ENCODE measurements at regions not wholly inside any gene's neighbourhood (a gene's known extent, or its start where the extent isn't known, plus 50 kb on each side); places are given as distances from the start of the nearest gene placed in this dataset.

DNA sequence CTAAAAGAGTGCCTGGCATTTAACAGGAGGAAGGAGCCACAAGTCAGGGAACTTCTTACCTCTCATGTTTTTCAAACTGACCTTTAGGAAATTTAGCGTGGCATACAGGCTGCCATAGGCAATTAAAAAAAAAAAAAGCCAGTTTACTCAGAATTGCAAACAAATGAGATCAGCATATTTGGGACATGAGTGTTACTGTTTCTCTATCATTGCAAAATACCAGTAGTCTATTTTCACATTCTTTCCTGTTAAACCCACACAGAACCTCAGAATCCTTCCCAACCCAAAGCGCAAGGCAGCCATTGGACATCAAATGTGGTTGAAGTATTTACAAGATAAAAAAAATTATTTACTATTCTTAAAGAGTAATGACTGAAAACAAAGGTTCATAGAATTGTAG is 366.4 kb upstream of the DYNLRB2 start:
- H3K36me3 ChIP-seq (ENCODE audit: low read length): no peaks in the 10 kb centered on the region
- H3K27ac ChIP-seq (ENCODE audit: low read depth, low read length): no peak overlapping the region
- H3K9ac ChIP-seq (ENCODE audit: low read length): no peak overlapping the region
- no peak for TF ChIP-seq EZH2phosphoT487 (conservative IDR thresholded peaks at IDR 0.05; ENCODE audit: low read length)
- TF ChIP-seq, protein P1, sequence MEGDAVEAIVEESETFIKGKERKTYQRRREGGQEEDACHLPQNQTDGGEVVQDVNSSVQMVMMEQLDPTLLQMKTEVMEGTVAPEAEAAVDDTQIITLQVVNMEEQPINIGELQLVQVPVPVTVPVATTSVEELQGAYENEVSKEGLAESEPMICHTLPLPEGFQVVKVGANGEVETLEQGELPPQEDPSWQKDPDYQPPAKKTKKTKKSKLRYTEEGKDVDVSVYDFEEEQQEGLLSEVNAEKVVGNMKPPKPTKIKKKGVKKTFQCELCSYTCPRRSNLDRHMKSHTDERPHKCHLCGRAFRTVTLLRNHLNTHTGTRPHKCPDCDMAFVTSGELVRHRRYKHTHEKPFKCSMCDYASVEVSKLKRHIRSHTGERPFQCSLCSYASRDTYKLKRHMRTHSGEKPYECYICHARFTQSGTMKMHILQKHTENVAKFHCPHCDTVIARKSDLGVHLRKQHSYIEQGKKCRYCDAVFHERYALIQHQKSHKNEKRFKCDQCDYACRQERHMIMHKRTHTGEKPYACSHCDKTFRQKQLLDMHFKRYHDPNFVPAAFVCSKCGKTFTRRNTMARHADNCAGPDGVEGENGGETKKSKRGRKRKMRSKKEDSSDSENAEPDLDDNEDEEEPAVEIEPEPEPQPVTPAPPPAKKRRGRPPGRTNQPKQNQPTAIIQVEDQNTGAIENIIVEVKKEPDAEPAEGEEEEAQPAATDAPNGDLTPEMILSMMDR (IDR thresholded peaks at IDR 0.05; ENCODE audit: insufficient read depth, low read length, poor library complexity, severe bottlenecking): no peak
- no peaks in the 10 kb centered on the region for H3K79me2 ChIP-seq (ENCODE audit: insufficient read depth, low read length)
- H3K27me3 ChIP-seq (ENCODE audit: low read length): no peaks in the 10 kb centered on the region
- H3K9me3 ChIP-seq (ENCODE audit: insufficient read depth, low read length): no peaks in the 10 kb centered on the region
- no peak overlapping the region for H3K4me2 ChIP-seq (ENCODE audit: low read depth, low read length, poor library complexity, severe bottlenecking)
- no peaks in the 10 kb centered on the region for H4K20me1 ChIP-seq (ENCODE audit: low read depth, low read length)
- H2AFZ ChIP-seq (ENCODE audit: low read depth, low read length, severe bottlenecking): no peak overlapping the region
- H3K4me3 ChIP-seq (ENCODE audit: insufficient read depth, low read length, poor library complexity, severe bottlenecking): no peak overlapping the region
- H3F3A ChIP-seq (ENCODE audit: insufficient read depth): no peaks in the 10 kb centered on the region
- no peaks in the 10 kb centered on the region; the same call in 1 of the 2 replicates for H3K9me2 ChIP-seq (replicated peaks; ENCODE audit: insufficient read depth, low read length)

DNA sequence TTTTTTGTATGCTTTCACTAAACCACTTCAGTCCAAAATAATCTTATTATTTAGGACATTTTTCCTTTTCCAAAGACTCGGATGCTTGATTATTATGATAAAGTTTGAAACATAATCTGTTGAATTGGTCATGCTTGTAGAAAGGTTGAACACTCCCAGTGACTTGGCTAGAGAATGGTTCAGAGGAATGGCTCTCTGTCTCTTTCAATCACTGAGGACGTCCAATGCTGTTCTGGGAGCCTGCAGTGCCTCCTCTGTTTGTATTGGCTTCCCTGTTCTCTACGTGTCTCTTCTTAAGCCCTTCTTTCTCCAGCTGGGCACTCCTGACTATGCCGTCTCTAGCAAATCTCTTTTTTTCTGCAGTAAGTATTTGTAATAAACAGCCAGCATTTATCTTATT is 369.0 kb upstream of the DYNLRB2 start:
- Histone ChIP-seq H3K4me2 (ENCODE audit: low read depth, low read length, poor library complexity, severe bottlenecking) (no peak overlapping the region), H3K9ac (ENCODE audit: low read length) (no peak overlapping the region), H4K20me1 (ENCODE audit: low read depth, low read length) (no peaks in the 10 kb centered on the region), H3K9me2 (replicated peaks; ENCODE audit: insufficient read depth, low read length) (no peaks in the 10 kb centered on the region; the same call in 1 of the 2 replicates), H3F3A (ENCODE audit: insufficient read depth) (no peaks in the 10 kb centered on the region), H3K79me2 (ENCODE audit: insufficient read depth, low read length) (no peaks in the 10 kb centered on the region), H3K36me3 (ENCODE audit: low read length) (no peaks in the 10 kb centered on the region), H3K27ac (ENCODE audit: low read depth, low read length) (no peak overlapping the region), H3K4me3 (ENCODE audit: insufficient read depth, low read length, poor library complexity, severe bottlenecking) (no peak overlapping the region), H2AFZ (ENCODE audit: low read depth, low read length, severe bottlenecking) (no peak overlapping the region), H3K27me3 (ENCODE audit: low read length) (no peaks in the 10 kb centered on the region), H3K9me3 (ENCODE audit: insufficient read depth, low read length) (no peaks in the 10 kb centered on the region)
- TF ChIP-seq, protein P1 (IDR thresholded peaks at IDR 0.05; ENCODE audit: insufficient read depth, low read length, poor library complexity, severe bottlenecking): no peak
- no peak for TF ChIP-seq EZH2phosphoT487 (conservative IDR thresholded peaks at IDR 0.05; ENCODE audit: low read length)

DNA sequence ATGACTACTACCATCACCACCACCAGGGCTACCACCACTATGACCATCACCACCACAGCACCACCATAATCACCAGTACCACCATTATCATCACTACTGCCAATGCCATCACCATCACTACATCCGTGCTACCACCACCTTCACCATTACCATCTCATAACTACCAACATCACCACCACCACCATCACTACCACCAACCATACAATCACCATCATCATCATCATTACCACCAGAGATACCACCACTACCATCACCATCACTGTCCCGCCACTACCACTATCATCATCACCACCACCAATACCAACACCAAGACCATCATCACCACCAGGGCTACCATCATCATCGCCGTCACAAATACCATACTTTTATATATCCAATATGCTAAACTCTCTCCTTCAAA is 369.6 kb upstream of the DYNLRB2 start:
- H3K27ac ChIP-seq (ENCODE audit: low read depth, low read length): no peak overlapping the region
- no peaks in the 10 kb centered on the region; the same call in 1 of the 2 replicates for H3K9me2 ChIP-seq (replicated peaks; ENCODE audit: insufficient read depth, low read length)
- no peaks in the 10 kb centered on the region for H4K20me1 ChIP-seq (ENCODE audit: low read depth, low read length)
- H3K79me2 ChIP-seq (ENCODE audit: insufficient read depth, low read length): no peaks in the 10 kb centered on the region
- no peaks in the 10 kb centered on the region for H3K9me3 ChIP-seq (ENCODE audit: insufficient read depth, low read length)
- H2AFZ ChIP-seq (ENCODE audit: low read depth, low read length, severe bottlenecking): no peak overlapping the region
- no peak overlapping the region for H3K4me2 ChIP-seq (ENCODE audit: low read depth, low read length, poor library complexity, severe bottlenecking)
- H3K27me3 ChIP-seq (ENCODE audit: low read length): no peaks in the 10 kb centered on the region
- no peaks in the 10 kb centered on the region for H3F3A ChIP-seq (ENCODE audit: insufficient read depth)
- no peaks in the 10 kb centered on the region for H3K36me3 ChIP-seq (ENCODE audit: low read length)
- no peak overlapping the region for H3K9ac ChIP-seq (ENCODE audit: low read length)
- no peak overlapping the region for H3K4me3 ChIP-seq (ENCODE audit: insufficient read depth, low read length, poor library complexity, severe bottlenecking)
- TF ChIP-seq EZH2phosphoT487 (conservative IDR thresholded peaks at IDR 0.05; ENCODE audit: low read length): no peak
- TF ChIP-seq, protein P1 (IDR thresholded peaks at IDR 0.05; ENCODE audit: insufficient read depth, low read length, poor library complexity, severe bottlenecking): no peak

All from SU-DHL-6 (cell line).